GM19351 (cell line): ENCODE measurements at regions not wholly inside any gene's neighbourhood (a gene's known extent, or its start where the extent isn't known, plus 50 kb on each side); places are given as distances from the start of the nearest gene placed in this dataset.
A peak's percentile ranks its signal among the peaks of the same experiment; 100 is the strongest.

Experiments
- ATAC-seq: cut with Tn5 transposase; IDR thresholded peaks from one replicate; pipeline ENCODE4 v1.9.1; 2021; ENCODE audit warnings: mild to moderate bottlenecking, moderate library complexity; ENCODE audit not compliant: unreplicated experiment

DNA sequence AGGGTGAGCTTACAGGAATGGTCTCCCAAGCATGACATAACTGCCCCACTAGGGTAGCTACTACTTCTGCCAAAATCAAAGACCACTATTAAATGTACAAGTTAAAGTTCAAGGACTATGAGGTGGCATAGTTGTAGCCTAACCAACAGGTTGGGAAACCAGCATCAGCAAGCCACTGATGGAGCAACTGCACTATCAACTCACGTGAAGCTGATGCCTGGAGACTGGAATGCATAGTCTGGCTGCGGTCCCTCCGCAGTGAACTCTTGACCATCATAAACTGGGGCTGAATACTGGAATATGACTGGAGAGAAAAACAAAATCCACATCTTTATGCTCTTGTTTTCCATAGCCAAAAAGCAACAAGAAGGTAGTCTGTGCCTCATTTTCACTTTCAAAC, 541.4 kb downstream of the DNAJB9 start:
- no peak for ATAC-seq

DNA sequence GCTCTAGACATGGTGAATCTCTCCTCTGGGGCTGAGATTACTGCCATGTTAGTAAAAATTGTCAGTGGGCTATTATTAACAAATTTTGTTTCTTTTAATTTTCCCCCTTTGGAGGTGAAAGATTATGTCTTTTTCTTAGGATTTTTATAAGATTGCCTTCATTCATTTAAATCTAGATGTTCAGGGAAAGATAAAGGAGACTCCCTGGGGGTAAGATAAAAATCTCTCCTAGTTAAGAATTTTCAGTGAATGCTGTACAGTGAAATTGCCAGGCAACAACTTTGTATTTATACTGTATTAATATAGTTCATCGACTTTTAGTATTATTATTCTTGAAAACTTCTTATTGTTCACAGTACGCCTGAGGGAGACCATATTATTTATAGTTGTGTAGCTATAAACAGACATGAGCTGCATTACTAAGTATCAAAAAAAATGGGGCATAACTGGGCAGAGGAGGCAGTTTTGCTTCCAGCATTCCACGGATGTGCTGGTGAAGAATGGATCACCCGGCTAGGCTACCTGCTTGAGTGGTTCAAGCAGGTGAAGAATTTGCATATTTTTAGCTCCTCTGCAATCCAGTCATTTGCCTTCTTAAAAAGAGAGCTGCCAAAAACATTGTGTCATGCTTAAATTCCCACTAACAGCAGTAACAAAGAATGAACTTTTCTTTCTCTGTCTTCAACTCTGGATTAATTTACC, 552.1 kb downstream of the DNAJB9 start:
- ATAC-seq: no peak

DNA sequence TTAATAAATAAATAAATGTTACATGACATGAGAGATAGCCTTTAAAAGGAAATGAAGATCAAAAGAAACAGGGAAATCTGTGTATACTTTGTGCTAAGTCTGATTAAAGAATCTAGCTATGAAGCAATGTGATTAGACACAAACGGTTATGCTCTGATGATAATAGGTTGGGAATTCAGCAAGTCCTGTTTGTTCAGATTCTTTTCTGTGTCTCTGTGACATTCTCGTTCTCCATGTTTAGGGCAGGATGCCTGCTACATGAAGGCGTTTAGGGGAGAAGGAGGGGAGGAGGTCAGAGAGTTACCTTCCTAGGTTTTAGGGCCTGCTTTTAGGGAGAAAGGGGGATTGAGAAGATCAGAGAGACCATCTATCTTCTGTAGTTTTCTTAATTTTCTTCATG, 555.3 kb downstream of the DNAJB9 start:
- ATAC-seq: no peak

DNA sequence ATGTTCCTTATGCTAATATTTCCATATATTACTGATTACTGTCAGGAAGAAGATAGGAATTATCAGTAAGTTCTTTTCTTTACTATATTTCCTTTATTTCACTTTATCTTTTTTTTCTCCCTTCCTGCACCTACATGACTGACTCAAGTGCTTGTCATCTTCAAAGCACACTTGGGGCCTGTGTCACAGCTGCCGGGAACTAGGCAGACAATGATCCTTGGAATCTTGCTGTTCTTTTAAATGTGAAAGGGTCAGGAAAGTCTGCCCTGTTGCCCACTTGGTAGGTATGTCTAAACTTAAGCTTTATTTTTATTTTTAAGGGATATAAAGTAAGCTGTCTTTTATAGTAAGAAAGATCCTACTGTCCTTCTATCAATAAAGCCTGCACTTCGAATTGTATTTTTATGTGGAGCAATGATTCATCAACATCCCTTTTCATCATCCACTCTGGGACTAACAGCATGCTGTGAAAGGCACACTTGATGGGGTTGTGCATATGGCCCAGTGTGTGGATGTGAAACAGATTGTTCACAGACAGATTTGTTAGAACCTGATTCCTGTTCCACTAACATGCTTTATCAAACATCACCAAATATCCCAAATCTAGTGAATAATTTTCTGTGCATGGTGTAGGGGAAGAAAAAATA, 556.9 kb downstream of the DNAJB9 start:
- ATAC-seq: no peak

DNA sequence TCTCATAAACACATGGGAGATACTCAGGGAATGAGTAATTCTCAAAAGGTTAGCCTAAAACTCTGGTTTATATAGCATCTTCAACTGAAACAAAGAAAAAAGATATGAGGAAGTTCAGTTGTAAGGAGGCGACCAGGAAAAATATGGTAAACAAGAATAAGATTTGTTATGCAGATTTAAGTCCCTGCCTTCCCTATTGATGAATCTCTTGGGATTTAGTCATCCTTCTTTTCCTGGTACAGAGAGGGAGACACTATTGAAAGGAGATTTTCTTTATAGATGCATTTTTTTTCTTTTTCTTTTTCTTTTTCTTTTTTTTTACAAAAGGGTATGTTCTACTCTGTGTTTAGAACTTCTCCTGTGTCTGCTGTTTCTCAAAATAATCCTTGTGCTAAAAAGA, 557.5 kb downstream of the DNAJB9 start:
- no peak for ATAC-seq

DNA sequence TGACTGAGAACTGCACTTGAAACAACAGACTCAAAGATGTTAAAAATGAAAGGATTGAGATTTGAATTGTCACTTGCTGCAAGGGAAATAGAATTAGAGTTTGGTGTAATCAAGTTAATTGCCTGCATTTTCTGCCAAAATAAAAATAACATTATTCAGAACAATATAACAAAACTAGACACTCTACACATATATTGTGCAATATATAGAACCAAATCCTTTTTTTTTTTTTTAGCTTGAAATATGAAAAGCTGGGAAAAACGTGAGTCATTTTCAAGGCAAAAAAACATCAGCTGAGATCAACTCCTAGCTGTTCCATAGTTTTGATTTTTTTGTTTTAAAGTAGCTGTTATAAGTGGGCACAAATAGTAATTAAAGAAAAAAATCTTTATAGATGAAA, 561.5 kb downstream of the DNAJB9 start:
- no peak for ATAC-seq

DNA sequence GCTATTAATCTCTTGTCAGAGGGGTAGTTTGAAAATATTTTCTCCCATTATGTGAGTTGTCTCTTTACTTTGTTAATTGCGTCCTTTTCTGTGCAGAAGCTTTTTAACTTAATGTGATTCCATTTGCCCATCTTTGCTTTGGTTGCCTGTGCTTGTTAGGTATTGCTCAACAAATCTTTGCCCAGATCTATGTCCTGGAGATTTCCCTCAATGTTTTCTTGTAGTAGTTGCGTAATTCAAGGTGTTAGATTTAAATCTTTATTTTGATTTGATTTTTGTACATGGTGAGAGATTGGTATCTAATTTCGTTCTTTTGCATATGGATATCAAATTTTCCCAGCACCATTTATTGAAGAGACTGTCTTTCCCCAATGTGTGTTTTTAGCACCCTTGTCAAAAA, 567.2 kb downstream of the DNAJB9 start:
- ATAC-seq: no peak

DNA sequence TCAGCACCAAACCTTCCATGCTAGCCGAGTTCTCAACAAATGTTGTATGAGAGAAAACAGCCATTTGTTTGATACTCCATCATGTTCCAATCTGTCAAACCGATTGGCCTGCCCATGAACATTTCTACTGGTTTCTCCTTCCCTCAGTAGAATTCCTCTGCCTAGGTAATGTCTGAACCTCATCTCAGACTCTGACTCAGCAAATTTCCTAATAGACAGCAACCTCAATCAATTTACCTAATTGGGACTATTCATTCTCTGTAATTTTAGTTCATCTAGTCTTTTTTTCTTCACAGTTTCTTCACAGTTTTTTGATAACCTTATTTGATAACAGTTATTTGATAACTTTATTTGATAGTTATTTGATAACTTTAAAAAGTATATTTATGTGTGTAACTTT, 585.1 kb downstream of the DNAJB9 start:
- ATAC-seq: no peak

DNA sequence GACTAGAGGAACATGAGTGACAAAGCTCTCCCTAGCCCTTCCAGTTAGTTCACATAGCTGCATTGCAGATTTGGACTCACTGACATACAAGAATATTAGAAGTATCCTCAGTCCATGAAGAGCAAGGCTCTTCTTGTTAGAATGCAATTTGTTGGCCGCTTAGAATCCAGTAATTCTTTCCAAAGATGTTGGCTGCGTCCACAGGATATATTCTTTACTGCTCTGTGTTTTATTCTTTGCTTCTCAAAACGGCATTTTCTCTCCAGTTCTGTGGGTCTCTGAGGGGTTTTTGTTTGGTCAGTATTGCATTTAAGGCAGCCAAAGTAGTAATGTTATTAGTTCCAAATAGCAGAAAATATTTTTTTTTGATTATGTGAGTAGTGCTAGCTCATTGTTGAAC, 588.6 kb downstream of the DNAJB9 start:
- ATAC-seq: no peak

DNA sequence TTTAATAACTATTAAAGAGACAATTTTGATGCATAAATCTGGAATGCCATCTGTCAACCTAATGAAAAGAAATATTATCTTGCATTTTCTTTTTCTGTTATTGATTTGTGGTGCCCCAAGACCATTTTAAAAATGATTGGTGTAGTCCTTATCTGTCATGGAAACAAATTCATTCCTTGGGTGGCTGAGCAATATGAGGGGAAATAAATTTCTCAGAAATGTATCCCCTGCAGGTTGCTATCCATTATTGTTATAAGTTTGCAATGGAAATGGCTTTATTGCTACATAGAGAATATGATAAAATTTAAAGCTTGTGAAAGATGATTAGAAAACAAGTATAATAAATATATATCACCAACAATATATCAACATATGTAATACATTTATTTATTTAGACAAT, 607.0 kb downstream of the DNAJB9 start:
- ATAC-seq: no peak

DNA sequence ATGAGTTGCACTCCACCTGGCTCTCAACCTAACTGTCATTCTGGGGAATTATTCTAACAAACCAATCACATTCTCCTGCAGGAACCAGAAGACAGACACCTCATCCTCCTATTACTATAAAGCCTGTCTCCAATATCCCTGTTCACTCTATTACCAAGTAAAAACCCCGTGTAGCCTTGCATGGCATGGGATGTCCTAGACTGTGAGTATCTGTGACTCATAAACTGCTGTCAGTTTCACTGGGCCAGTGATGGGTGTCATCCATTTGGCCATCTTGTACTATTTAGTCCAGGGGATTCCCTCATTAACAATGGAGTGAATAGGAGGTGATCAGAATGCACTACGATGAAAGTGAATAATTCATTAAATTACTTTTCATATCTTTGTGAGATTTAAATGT, 608.7 kb downstream of the DNAJB9 start:
- no peak for ATAC-seq

DNA sequence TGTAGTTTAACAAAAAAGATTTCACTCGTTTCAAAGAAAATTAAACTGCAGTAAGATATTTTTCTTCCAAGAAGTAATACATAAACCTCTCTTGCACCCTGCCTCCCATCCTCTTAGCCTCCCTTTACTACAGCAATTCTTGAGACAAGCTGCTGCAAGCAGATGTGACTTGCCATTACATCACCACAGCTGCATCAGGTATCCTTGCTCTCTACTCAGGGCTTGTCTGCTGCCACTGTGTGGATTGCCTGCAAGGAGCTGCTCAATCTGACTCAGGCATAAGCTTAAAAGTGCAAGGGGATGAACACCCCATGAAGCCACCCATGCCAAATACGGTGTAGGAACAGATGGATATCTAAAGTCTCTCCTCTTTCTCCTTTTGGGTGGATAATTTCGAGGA, 609.9 kb downstream of the DNAJB9 start:
- ATAC-seq: no peak

DNA sequence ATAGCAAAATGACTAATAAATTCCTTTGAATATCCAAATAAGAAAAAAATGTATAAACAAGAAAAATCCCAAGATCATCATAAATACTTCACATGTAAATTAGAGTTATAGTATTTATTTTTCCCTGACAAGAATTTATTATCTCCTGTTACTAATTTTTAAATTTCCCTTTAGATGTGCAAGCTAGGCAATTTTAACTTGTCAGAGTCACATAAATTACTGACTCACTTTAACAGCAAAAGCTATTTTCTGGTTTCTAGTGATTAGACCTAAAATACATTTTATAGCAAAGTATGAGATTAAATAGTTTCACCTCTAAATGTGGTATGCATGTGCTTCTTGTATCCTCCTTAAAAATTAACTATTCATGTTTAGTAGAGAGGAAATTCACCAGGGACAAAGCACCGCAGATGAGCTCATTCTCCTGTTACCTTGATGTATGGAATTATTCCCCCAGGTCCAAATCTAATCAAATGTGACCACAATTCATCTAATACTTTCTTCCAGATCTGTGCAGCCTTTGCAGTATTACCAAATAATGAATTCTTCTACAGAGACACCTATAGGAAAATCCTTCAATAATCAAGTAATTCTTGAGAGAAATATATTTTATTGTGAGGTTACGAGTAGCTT, 621.2 kb downstream of the DNAJB9 start:
- ATAC-seq: no peak

DNA sequence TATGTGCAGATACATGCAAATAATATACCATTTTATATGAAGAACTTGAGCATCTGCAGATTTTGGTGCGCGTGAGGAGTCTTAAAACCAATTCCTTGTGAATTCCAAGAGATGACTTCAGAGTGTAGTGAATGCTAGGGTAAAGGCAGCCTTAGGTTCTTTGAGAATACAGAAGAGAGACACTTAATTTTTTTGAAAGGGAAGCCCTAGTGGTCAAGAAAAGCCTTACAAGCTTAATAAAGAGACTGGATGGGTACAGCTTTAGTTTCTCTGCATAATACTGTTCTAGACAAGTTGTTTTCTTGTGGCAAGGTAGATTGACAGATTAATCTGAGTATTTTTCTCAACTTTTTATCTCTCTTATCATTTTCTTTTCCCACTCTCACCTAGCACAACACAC, 636.5 kb downstream of the DNAJB9 start:
- peak; percentile 71 for ATAC-seq

DNA sequence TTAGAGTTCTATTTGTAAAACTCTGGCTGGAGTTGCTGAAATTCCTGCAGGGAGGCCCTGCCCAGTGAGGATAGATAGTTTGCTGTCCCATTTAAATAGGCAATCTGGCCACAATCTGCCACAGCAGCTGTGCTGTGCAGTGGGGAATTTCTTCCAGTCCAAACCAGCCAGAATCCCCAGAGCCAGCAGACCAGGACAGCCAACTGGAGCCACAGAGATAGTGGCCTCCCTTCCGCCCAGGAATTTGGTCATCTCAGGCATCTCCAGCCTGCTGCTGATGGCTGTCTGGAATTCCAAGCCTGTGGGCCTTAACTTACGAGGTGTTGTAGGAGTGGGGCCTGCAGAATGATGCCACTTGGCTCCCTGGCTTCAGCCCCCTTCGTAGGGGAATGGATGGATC, 643.4 kb downstream of the DNAJB9 start:
- no peak for ATAC-seq

DNA sequence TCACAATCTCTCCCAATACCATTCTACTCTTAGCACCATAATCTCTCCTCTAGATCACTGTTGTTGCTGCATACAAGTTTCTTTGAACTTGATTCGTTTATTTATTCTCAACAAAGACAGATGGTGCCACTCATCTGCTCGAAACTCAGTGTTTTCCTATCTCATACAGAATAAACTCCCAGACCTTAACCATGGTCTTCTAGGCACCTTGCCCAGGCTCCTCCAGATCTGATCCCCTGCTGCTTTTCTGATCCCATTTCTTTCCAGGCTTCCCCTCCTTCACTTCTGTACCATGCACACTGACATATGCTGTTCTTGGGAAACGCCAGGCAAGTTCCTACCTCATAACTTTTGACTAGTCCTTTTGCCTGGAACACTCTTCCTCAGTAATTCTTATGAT, 645.7 kb downstream of the DNAJB9 start:
- no peak for ATAC-seq

DNA sequence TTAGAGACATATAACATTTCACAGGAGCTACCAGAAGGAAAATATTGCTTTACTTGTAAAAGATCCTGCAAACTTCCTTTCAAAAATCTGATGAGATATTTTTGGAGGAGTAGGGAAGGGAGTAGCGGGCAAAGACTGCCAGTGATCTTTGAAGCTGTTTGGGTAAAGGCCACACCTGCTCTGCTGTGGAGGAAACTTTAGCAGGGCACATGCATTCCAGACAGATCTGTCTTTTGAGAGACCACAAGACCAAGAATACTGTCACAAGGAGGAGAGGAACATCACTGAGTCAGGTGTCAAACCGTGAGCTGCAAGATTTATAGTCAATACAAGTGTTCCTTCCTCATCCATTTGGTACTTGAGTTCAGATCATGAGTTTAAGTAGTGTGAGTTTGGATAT, 654.4 kb downstream of the DNAJB9 start:
- no peak for ATAC-seq

DNA sequence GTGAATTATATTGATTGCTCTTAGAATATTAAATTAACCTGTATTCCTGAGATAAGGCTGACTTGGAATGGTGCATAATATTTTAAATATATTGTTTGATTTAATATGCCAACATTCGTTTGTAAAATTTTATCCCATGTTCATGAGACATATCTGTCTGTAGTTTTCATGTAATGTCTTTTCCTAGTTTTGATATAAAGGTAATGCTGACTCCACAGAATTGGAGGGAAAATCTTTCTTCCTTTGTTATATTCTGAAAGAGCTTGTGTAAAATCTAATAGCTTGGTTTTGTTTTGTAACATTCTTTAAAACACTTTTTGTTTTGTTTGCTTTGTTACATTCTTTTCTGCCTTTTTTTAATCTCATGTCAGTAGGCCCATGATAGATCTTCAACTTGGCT, 657.0 kb downstream of the DNAJB9 start:
- no peak for ATAC-seq

DNA sequence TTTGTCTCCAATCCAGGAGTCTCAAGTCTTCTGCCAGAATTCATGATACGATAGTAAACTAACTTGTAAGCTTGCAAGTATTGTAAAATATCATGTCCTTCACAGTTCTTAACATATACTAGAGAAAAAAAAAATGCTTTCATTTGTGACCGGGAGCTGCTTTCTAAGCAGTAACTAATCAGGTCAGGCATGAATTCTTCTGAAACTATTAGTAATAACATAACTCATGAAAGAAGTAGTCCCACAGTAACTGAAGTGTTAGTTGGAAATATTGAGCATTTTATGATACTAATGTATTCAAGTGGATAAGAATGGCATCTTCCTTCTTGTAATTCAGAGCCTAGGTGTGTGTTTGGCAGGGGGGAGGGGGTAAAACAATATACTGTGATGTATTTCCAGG, 665.6 kb downstream of the DNAJB9 start:
- peak; percentile 79 for ATAC-seq

DNA sequence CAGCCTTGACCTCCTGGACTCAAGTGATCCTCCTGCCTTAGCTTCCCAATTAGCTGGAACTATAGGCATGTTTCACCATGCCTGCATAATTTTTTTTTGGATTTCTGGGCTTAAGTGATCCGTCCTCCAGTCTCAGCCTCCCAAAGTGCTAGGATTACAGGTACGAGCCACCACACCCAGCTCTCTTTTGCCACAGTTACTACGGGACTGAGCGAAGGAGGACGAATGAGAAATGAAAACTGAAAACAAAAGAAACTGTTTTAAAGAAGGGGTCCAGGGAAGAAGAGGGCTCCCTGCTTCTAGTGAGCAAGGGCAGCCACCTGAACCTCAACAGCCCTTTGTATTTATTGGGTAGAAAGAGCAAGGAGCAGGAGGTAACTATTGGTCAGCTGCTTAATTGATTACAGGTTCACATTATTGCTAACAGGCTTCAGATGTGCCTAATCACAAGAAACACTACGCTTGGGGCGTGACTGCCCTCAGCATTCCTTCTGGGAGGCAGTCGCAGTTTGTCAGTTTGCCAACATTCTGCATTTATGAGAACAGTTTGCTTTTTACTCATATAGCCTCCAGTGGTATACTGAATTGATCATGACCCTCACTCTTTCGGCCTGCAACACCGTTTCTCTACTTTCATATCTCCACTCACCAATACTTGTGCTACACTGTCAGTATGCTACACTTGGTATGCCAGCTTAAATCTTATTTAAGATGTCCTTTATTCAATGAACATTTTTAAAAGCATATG, 676.8 kb downstream of the DNAJB9 start:
- ATAC-seq: no peak

DNA sequence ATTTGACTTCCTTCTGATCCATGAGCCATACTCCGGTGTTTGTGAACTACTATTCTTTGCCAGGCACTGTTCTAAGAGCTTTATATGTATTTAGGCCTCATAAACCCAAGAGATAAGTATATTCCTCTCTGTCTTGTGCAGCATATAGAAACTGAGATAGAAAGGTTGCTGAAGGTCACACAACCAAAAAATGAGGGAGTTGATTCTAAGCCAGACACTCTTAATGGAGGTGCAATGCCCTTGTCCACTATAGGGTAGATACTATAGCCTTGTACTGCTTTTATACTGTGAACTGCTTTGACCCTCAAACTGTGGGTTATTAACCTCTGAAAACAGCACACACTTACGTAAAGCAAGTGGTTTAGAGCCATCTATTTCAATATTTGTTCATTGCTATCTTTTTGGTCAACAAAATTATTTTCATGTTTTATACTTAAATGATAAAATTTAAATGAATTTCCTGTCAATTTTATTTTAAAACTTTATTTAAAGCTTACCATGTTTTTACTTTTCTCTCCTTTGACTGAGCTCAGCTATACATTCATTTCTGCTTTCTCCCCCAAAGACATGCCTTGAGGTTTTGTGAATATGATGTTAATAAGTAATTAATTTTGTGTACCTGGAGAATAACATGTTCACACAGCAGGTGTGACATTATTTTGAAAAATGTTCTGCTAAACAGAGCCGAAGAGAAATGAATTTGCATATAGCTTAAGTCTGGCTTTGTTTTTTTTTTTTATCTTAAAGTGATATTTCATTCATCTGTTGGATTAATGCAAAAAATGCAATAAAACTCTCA, 687.3 kb downstream of the DNAJB9 start:
- no peak for ATAC-seq
